ENCODE measurements at regions not wholly inside any gene's neighbourhood (a gene's known extent, or its start where the extent isn't known, plus 50 kb on each side); places are given as distances from the start of the nearest gene placed in this dataset.

DNA sequence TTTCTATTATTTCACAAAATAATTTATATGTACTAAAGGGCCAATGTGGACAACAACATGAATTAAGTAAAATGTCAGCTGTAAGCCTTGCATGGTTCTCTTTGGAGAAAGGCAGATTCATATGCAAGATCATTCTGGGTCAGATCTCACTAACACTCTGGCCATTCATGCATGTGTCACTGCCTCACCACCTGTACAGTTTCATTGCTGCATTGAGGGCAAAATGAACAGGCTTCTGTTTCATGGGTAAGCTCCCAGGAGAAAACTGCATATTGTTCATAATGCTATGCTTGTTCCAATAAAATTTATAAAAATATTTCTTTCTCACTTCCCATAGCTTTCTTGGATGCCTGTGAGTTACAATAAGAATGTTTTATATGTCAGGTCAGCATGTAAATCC lies 275.2 kb downstream of the ZNF248 start:
- ChIA-PET CTCF (no interaction called here), SMC1A (ENCODE audit: uncharacterized antibody, unreplicated experiment) (no interaction called here), RAD21 (ENCODE audit: unreplicated experiment) (no interaction called here), POLR2A (no interaction called here)
- DNase-seq (ENCODE audit: low read depth, low spot score) (no peak), ATAC-seq (no peak), FAIRE-seq (no peak)
- Histone ChIP-seq H3K9me3 (replicated peaks; ENCODE audit: control insufficient read depth, insufficient read depth, low read length) (no peaks in the 10 kb centered on the region), H4K20me1 (ENCODE audit: control insufficient read depth, insufficient read depth) (no peaks in the 10 kb centered on the region), H3K9ac (ENCODE audit: control insufficient read depth, insufficient read depth, low read length) (no peak overlapping the region), H3K4me2 (ENCODE audit: control insufficient read depth, insufficient read depth) (no peak overlapping the region), H3K27me3 (replicated peaks in 1 of 2; ENCODE audit: control insufficient read depth in 2 of 2, insufficient read depth in 2 of 2, low read length in 1 of 2) (no peaks in the 10 kb centered on the region), H3K36me3 (ENCODE audit: control insufficient read depth in 2 of 2, insufficient read depth in 2 of 2, low read length in 1 of 2) (no peaks in the 10 kb centered on the region), H3K4me3 (no peak overlapping the region), H3K27ac (ENCODE audit: control insufficient read depth, insufficient read depth) (no peak overlapping the region), H3K79me2 (ENCODE audit: control insufficient read depth, insufficient read depth, low read length) (no peaks in the 10 kb centered on the region), H3K4me1 (ENCODE audit: control insufficient read depth, insufficient read depth, low read length) (no peaks in the 10 kb centered on the region), H2AFZ (ENCODE audit: control insufficient read depth, low read depth, low read length) (no peak overlapping the region)
- TF ChIP-seq STAT1 (conservative IDR thresholded peaks at IDR 0.05) = no peak
- TF ChIP-seq HDAC6 (IDR thresholded peaks at IDR 0.05; ENCODE audit: unreplicated experiment) = no peak
- no peak for TF ChIP-seq BHLHE40 (IDR thresholded peaks at IDR 0.05; ENCODE audit: borderline replicate concordance in 1 of 2, low read depth in 2 of 2, low read length in 1 of 2)
- TF ChIP-seq MEF2B (IDR thresholded peaks at IDR 0.05; ENCODE audit: partially characterized antibody, poor library complexity, severe bottlenecking) = no peak
- no peak for TF ChIP-seq HDAC2 (IDR thresholded peaks at IDR 0.05)
- no peak for TF ChIP-seq ZNF622 (IDR thresholded peaks at IDR 0.05)
- no peak for TF ChIP-seq BMI1 (IDR thresholded peaks at IDR 0.05; ENCODE audit: borderline replicate concordance)
- TF ChIP-seq, protein P1, sequence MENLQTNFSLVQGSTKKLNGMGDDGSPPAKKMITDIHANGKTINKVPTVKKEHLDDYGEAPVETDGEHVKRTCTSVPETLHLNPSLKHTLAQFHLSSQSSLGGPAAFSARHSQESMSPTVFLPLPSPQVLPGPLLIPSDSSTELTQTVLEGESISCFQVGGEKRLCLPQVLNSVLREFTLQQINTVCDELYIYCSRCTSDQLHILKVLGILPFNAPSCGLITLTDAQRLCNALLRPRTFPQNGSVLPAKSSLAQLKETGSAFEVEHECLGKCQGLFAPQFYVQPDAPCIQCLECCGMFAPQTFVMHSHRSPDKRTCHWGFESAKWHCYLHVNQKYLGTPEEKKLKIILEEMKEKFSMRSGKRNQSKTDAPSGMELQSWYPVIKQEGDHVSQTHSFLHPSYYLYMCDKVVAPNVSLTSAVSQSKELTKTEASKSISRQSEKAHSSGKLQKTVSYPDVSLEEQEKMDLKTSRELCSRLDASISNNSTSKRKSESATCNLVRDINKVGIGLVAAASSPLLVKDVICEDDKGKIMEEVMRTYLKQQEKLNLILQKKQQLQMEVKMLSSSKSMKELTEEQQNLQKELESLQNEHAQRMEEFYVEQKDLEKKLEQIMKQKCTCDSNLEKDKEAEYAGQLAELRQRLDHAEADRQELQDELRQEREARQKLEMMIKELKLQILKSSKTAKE (IDR thresholded peaks at IDR 0.05; ENCODE audit: low read depth, poor library complexity, severe bottlenecking) = no peak
- intact Hi-C loops (cut with micrococcal nuclease; ENCODE audit: unreplicated experiment) = no loop called here
- BruUV-seq (replicated peaks) = no TSS peak
- in situ Hi-C loops (cut with MboI) = loop anchor here (25.0 kb wide), 1 partner anchor 105 kb away; no protein-coding TSS in a partner anchor

All from GM12878 (cell line).